Retinal pigment epithelial cell (primary cell): ENCODE measurements at regions not wholly inside any gene's neighbourhood (a gene's known extent, or its start where the extent isn't known, plus 50 kb on each side); places are given as distances from the start of the nearest gene placed in this dataset.

Experiments used
- DNase-seq: peaks from one replicate; pipeline ENCODE4 v3.0.0-alpha.2; 2010; ENCODE audit warnings: low read depth
- H3K4me3 ChIP-seq: 2 replicates; pipeline ENCODE4 v1.5.1; 2011; ENCODE audit warnings: mild to moderate bottlenecking, low read length, control low read depth, moderate library complexity
- TF ChIP-seq, protein P1 (sequence below): conservative IDR thresholded peaks from 2 replicates; pipeline ENCODE4 v1.5.1; 2011; ENCODE audit warnings: low read depth, low read length, control low read depth, inconsistent platforms

DNA sequence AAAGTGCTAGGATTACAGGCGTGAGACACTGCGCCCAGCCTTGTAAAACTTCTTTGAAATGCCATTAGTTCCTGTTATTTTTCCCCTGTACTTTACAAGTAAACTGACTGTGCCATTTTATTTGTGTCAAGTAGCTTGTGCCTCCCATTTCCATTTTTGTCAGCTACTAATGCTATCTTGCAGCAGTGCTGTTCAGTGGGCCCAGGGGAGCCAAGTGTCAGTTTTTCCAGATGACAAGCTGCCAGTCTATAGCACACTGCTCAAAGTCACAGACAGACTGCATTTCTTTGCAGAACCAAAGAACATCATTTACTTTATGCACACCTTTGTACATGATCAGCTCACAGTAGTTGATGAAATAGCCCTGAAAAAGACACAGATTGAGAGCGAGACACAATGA lies 901.3 kb upstream of the CDH2 start:
- DNase-seq: no peak
- TF ChIP-seq, protein P1, sequence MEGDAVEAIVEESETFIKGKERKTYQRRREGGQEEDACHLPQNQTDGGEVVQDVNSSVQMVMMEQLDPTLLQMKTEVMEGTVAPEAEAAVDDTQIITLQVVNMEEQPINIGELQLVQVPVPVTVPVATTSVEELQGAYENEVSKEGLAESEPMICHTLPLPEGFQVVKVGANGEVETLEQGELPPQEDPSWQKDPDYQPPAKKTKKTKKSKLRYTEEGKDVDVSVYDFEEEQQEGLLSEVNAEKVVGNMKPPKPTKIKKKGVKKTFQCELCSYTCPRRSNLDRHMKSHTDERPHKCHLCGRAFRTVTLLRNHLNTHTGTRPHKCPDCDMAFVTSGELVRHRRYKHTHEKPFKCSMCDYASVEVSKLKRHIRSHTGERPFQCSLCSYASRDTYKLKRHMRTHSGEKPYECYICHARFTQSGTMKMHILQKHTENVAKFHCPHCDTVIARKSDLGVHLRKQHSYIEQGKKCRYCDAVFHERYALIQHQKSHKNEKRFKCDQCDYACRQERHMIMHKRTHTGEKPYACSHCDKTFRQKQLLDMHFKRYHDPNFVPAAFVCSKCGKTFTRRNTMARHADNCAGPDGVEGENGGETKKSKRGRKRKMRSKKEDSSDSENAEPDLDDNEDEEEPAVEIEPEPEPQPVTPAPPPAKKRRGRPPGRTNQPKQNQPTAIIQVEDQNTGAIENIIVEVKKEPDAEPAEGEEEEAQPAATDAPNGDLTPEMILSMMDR: no peak
- H3K4me3 ChIP-seq: no peak overlapping the region

DNA sequence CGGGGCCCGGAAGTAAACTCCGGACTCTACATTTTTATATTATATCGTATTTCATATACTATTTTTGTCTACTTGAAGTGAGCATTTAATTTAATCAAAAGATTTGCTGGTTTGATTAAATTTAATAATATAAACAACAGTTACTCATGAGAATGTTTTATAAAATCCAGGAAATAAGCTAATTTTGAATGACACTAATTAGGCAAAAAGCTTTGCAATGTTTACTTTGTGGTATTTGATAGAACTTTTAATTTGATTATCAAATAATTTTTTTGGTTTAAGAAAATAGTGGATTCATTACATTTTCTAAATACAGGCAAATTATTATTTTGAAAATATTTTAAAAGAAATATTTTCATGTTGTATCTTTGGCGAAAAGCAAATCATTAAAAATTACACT lies 900.4 kb upstream of the CDH2 start:
- no peak for DNase-seq
- TF ChIP-seq, protein P1: no peak
- H3K4me3 ChIP-seq: no peak overlapping the region

DNA sequence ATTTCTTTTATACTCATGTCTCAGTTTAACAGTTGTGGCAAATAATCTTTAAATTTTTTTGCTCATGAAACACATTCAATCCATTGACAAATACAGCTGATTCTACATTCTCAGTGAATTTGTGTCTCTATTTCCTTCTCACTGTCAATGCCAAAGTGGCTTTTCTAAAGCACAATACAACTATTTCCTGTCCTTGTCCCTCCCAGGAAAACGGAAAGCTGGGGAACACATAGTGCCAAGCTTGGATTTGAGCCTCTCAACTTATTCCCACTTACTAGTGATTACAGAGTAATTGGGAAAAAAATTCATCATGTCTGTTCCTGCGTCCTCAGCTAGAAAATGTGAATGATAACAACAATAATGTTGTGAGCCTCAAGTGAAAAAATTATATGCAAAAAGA lies 899.7 kb upstream of the CDH2 start:
- no peak for DNase-seq
- H3K4me3 ChIP-seq: no peak overlapping the region
- TF ChIP-seq, protein P1: no peak

DNA sequence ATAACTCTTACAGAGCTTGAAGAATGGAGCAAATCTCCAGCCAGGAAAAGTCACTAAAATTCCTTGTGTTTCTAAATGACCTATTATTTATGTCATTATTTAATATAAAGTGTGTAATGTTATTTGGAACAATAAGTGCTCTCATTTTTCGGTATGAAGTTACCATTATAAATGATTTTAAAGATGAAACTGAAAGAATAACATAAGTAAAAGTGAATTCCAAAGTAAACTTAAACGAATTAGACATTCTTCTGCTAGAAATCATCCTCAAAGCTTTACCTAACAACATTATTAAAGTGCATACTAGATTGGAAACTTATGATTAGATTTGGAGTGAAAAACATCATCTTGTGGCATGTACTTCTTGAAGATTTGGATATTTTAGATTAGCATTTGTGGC lies 897.2 kb upstream of the CDH2 start:
- no peak overlapping the region for H3K4me3 ChIP-seq
- TF ChIP-seq, protein P1: no peak
- DNase-seq: no peak

DNA sequence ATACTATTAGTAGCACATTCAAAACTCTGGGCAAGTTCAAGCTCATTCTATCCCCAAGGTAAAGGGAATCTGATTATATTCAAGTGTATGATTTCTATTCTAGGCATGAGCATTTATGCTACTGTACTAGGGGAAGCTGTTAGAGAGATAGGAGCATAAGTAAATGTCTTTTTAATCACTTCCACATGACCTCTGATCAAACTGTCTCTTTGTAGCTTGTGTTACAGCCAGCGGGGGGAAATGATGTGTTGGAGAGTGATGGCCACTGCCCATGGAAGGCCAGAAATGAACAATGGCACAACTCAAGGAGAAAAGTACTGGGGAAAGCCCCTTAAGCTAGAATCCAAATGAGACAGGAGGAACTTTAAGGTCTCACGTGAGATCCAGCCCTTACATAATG lies 894.9 kb upstream of the CDH2 start:
- TF ChIP-seq, protein P1: no peak
- no peak for DNase-seq
- no peak overlapping the region for H3K4me3 ChIP-seq

DNA sequence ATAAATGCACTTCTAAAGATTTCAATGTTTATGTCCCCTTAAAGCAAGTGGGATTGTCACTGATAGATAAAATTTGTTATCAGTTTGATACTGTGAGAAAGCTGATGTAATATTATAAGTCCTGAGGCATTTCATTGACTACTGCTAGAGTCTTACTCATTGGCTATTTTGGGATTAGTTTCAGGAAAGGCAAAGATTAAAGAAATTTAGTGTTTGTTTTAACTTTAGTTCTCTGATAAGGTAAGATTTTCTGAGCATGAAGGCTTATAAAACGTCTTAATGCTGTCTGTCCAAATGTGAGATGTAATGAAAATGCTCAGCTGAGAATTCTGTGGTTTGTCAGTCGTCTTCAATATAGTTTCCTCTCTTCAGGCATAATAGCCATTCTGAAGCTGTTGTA lies 886.4 kb upstream of the CDH2 start:
- TF ChIP-seq, protein P1: no peak
- no peak for DNase-seq
- H3K4me3 ChIP-seq: no peak overlapping the region

DNA sequence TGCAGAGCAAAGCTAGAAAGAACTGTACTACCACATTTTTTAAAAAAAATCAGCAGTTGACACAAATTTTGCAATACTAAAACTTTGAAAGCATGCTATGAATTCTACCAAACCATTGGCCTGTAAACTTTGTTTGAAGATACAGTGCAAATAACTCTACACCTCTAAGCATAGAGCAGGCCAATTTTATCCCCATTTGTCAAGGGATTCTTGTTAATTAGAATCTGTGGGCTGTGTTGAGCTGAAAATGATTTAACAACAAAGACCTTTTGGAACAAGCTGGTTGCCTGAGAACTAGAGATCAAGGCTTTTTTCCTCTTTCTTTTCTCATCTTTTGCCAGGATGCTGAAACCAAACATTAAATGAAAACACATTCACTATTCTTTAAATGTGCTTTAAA lies 886.0 kb upstream of the CDH2 start:
- no peak for DNase-seq
- TF ChIP-seq, protein P1: no peak
- H3K4me3 ChIP-seq: no peak overlapping the region
